GM19324 (cell line): ENCODE measurements at regions not wholly inside any gene's neighbourhood (a gene's known extent, or its start where the extent isn't known, plus 50 kb on each side); places are given as distances from the start of the nearest gene placed in this dataset.

ENCODE experiments used
- ATAC-seq: cut with Tn5 transposase; IDR thresholded peaks from one replicate; pipeline ENCODE4 v1.9.1; 2021; ENCODE audit warnings: mild to moderate bottlenecking, moderate library complexity; ENCODE audit not compliant: unreplicated experiment, low FRiP score

DNA sequence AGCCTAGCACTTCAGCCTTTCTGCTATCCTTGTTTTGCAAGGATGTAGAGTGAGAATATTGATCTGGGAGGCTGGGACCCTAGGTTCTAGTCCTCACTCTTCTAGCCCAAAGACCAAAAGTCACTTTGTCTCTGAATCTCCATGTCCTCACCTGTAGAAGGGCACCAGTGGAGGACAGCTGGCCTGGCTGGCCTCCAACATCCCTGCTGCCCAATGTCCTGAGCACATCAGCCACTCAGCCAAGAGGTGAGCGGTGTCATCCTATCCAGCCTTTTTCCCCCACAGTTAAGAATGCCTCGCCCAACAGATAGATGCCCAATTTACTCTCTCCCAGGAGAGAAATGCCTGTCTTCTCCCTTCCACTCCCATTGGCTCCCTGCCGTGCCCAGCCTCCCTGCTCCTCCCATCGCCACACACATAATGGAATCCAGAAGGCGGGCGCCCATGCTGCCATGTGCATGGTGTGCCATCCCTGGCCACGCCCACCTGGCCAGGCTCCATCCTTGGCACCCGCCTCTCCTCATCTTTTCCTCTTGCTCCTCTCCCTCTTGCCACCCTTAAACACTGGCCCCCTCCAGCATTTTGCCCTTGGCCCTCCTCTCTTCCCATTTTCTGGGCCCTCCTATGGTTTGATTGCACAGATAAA is 157.3 kb upstream of the SDK2 start:
- no peak for ATAC-seq

GRCh38 chr17:73802314-73802713 is 158.1 kb upstream of the SDK2 start:
- ATAC-seq, result no peak

GRCh38 chr17:73802871-73803270 is 158.6 kb upstream of the SDK2 start:
- ATAC-seq, result no peak

DNA sequence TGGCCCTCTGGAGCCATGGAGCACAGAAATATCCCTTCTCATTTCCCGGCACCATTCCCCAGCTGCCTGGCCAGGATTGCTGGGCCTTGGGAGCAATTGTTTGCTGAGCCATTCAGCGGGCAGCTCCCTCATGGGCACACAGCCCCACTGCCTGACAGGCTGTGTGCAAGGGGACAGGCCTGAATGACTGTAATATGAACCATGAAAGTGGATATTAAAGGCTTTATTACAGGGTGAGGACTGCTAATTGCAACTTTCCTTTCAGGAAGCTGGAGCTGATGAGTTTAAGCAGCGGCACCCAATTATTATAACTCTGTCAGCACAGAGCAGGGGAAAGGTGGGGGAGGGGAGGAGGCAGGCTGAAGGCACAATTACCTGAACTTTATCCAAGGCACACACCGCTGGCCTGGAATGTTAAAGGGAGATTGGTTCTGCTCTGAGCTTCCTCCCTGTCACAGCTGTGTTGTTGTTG is 159.8 kb upstream of the SDK2 start:
- ATAC-seq, result no peak

DNA sequence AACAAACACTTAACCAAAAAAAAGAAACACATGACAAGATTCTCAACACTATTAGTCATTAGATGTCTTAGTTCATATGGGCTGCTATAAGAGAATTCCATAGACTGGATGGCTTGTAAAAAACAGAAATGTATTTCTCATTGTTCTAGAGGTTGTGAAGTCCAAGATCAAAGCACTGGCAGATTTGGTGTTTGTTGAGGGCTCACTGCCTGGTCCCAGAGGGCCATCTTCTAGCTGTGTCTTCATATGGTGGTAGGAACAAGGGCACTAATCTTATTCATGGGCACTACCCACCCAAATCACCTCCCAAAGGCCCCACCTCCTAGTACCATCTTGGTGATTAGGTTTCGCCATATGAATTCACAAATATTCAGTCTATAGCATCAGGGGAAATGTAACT is 162.5 kb upstream of the SDK2 start:
- ATAC-seq, result no peak

DNA sequence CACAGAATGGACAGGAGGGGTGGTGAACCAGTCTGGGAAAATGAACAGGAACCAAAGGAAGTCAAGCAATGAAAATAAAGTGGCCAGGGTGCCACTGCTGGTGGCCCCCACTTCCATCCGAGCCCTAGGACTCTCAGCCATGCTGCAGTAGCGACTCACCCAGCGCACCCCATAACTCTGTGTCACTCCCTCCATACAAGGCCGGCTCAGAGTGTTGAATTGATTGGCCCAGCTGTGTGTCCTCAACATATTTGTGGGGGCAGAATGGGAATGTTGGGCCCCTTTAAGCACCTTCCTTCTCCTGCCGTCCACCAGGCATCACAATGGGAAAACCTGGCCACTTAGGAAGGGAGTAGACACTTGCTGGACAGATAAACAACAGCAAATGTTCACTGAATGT is 169.0 kb upstream of the SDK2 start:
- ATAC-seq, result no peak

- ATAC-seq, result no peak
These were observed 169.8 kb upstream of the SDK2 start for GRCh38 chr17:73814075-73814474.

- no peak for ATAC-seq
These were observed 171.2 kb upstream of the SDK2 start for GRCh38 chr17:73815474-73815873.

DNA sequence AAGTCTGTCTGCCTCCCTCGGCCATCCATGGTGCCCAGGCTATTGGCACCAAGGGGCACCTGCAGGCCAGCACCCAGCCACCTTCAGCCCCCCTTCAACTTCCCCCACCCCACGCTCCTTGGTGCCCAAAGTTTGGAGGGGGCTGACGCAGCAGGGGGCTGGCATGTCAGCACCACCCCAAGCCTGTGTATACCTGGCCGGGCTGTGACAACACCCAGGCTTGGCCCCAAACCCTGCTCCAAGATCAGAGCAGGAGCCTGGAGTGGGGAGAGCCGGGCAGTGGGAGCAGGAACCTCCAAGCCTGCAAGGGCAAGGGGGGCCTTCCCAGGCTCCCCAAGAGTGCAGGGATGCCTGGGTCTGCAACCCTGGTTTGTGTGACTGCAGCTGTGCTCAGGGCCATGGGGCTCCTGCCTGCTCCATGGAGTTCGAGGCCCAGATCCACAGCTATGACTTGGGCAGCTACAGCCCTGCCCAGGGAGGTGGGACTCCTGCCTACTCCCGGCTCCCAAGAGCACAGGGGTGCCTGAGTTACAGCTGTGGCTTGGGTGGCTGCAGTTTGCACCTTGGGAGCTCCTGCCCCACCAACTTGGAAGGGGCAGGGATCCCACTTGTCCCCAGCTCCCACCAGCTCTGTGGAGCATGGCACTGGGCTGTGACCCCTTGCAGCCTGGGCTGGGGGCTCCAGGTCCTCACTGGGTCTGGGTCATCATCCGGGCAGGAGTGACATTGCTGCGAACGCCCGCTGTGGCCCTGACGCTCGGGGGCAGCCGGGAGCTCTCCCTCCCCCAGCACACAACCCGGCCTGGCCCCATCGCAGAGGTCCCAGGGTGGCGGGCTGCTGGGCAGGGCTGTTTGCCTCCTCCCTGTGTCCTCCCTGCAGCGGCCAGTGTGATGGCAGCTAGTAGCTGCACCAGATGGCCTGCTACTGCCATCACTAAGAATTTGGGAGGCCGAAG is 175.5 kb upstream of the SDK2 start:
- ATAC-seq, result no peak

GRCh38 chr17:73820686-73821448 is 176.6 kb upstream of the SDK2 start:
- no peak for ATAC-seq

DNA sequence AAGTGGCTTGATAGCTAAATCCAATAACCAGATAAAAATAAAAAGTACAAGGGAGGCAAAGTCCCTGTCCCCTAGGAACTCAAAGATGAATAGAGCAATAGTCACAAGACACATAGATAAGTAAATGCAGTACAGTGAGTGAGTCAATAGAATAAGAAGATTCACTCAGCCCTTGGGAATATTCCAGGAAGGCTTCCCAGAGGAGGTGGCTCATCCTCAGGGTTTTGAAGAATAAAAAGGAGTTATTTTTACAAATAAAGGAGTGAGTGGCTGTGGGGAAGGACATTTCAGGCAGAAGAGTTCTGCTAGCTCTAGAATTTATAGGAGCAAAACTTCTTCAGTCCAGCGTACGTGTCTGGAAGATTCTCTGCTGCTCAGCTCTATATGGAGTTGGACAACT is 177.4 kb upstream of the SDK2 start:
- no peak for ATAC-seq

- no peak for ATAC-seq
These were observed 178.1 kb upstream of the SDK2 start for GRCh38 chr17:73822371-73822770.

DNA sequence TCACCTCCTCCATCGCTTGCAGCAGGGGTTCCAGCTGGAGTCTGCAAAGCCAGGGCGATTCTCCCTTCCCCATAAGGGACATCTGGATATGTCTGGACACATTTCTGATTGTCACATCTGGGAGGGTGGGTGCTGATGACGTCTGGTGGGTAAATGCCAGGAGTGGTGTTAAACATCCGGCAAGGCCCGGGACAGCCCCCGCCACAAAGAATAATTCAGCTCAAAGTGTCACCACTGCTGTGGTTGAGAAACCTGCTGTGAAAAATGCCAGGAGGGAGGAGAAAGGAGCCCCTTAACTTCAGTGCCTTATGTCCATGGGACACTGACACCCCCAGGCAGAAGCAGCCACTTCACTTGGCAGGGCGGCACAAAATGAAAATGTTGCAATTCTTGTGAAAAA is 179.4 kb upstream of the SDK2 start:
- ATAC-seq, result no peak

DNA sequence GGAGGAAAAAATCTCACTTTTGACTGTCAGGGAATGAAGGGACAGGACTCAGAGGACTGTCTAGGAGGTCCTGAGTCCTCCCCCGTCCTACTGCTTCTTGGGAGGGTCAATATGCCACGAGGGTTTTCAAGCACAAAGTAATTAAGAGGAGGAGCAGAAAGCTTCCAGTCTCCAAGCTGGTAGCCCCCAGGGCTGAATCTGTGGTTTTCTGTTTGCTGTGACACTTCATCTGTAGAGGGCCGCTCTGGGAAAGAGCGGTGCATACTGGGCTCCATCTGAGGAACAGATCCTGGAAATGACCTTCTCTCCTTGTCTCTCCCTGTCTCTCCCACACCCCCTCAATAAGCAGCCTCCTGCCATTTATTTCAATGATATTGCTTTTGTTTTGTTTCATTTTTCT is 180.1 kb upstream of the SDK2 start:
- ATAC-seq, result no peak

- no peak for ATAC-seq
These were observed 182.1 kb upstream of the SDK2 start for GRCh38 chr17:73826181-73826871.

DNA sequence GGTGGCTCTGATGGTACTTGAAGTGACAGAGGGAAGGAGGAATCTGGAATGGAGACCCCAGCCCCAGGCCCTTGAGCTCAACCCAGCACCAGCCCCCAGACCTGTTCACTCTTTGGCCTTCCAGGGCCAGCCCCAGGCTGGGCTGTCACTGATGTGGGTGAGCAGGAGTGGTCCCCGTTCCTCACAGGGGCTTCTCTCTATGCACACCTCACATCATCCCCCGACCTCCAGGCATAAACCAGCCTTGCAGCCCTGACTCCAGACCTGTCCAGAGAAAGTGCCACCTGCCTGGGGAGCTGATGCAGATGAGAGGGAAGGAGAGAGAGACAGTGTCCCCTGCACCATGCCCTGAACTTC is 182.6 kb upstream of the SDK2 start:
- ATAC-seq, result no peak

DNA sequence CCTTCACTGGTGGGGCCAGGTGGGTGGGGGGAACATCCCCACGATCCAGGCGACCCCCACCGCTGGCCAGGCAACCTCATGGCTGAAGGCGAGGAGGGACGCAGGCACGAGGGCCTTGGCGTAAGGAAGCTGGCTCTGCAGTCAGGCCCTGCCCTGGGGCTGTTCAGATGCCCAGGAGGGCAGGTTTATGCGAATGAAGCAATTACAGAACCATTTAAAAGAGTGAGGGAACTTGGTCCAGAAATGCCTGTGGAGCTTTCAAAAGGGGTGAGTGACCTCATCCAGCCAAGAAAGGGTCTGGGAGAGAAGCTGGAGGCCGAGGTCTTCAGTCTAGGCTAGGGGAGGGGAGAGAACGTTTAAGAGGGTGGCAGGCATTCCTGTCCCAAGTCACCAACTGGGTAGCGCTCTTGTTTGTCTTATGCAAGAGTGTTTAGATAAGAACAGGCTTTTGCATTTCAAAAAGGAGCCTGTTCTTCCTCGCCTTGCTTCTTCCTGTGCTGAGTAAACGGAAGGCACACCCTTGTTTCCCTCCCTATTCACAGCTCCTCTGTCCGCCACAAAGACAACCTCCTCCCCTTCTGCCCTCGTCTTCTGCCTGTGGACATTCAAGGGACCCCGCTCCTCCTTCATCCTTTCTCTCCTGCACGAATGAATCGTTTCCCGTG is 183.5 kb upstream of the SDK2 start:
- ATAC-seq, result no peak

GRCh38 chr17:73829676-73830280 is 185.5 kb upstream of the SDK2 start:
- ATAC-seq, result no peak

GRCh38 chr17:73831699-73832098 is 187.5 kb upstream of the SDK2 start:
- no peak for ATAC-seq
